Liver (tissue), 2 donors: ENCODE measurements at regions not wholly inside any gene's neighbourhood (a gene's known extent, or its start where the extent isn't known, plus 50 kb on each side); places are given as distances from the start of the nearest gene placed in this dataset.

Experiments
- ATF3 ChIP-seq: IDR thresholded peaks from 2 replicates; pipeline ENCODE4 v1.6.1; 2016; ENCODE audit warnings: antibody characterized with exemption
- GABPA ChIP-seq, 2 donors: IDR thresholded peaks in 1 of 2; conservative IDR thresholded peaks in 1 of 2; 2 replicates each; pipeline ENCODE4 v1.6.1; 2016; ENCODE audit warnings: antibody characterized with exemption in 2 of 2, mild to moderate bottlenecking in 1 of 2, moderate library complexity in 1 of 2
- donor health status: healthy.

- TF ChIP-seq ATF3 (no peak), GABPA (IDR thresholded peaks at IDR 0.05 in 1 of 2, conservative IDR thresholded peaks at IDR 0.05 in 1 of 2) (no peak)
These were observed 173.6 kb upstream of the SFRP2 start for GRCh38 chr4:153962311-153963039.
